CD14-positive monocyte (primary cell): ENCODE measurements at regions not wholly inside any gene's neighbourhood (a gene's known extent, or its start where the extent isn't known, plus 50 kb on each side); places are given as distances from the start of the nearest gene placed in this dataset.

ENCODE experiments used
- DNase-seq, 3 donors: peaks; one replicate each; pipeline ENCODE4 v3.0.0-alpha.2; 2011 to 2022
- H2AFZ ChIP-seq: 2 replicates; pipeline ENCODE4 v1.6.0; 2012; ENCODE audit warnings: mild to moderate bottlenecking, low read depth, low read length, inconsistent platforms; ENCODE audit not compliant: insufficient read depth, poor library complexity, severe bottlenecking
- H3K27ac ChIP-seq, 2 donors: 1 replicate in 1 of 2; 2 replicates in 1 of 2; pipeline ENCODE4 v1.5.1; 2012 to 2013; ENCODE audit warnings: low read length in 2 of 2, control low read depth in 1 of 2, inconsistent platforms in 1 of 2, low read depth in 1 of 2, mild to moderate bottlenecking in 1 of 2
- H3K27me3 ChIP-seq, 2 donors: one replicate each; pipeline versions ENCODE4 v1.6.0 to v1.6.1; 2011 to 2013; ENCODE audit warnings: low read length in 2 of 2; ENCODE audit not compliant: control insufficient read depth in 2 of 2, insufficient read depth in 2 of 2
- H3K36me3 ChIP-seq, 2 donors: replicated peaks in 1 of 2; 1 replicate in 1 of 2; 2 replicates in 1 of 2; pipeline versions ENCODE4 v1.5.1 to v1.6.1; 2012 to 2013; ENCODE audit warnings: low read length in 2 of 2, control low read depth in 1 of 2, inconsistent platforms in 1 of 2, mild to moderate bottlenecking in 1 of 2; ENCODE audit not compliant: insufficient read depth in 2 of 2, control insufficient read depth in 1 of 2
- H3K4me1 ChIP-seq, 2 donors: 1 replicate in 1 of 2; 2 replicates in 1 of 2; pipeline versions ENCODE4 v1.5.1 to v1.6.1; 2012 to 2013; ENCODE audit warnings: low read length in 2 of 2, control low read depth in 1 of 2, inconsistent platforms in 1 of 2, mild to moderate bottlenecking in 1 of 2, moderate library complexity in 1 of 2; ENCODE audit not compliant: insufficient read depth in 2 of 2, control insufficient read depth in 1 of 2
- H3K4me2 ChIP-seq: replicated peaks from 2 replicates; pipeline ENCODE3; 2012; ENCODE audit warnings: low read length, moderate library complexity, mild to moderate bottlenecking; ENCODE audit not compliant: poor library complexity, severe bottlenecking; ENCODE audit errors: extremely low read depth
- H3K4me3 ChIP-seq, 3 experiments: fragments of 200-600 bp in 1 of 3; sonication (generic) in 1 of 3; replicated peaks in 1 of 3; 1 replicate in 2 of 3; 2 replicates in 1 of 3; pipeline ENCODE4 v1.5.1; 2011 to 2013; ENCODE audit warnings: low read length in 3 of 3, mild to moderate bottlenecking in 3 of 3, control low read depth in 2 of 3, low read depth in 2 of 3, inconsistent platforms in 1 of 3, moderate library complexity in 1 of 3
- H3K79me2 ChIP-seq: 2 replicates; pipeline ENCODE4 v1.6.0; 2012; ENCODE audit warnings: mild to moderate bottlenecking, control low read depth, inconsistent platforms, low read length, moderate library complexity; ENCODE audit not compliant: insufficient read depth
- H3K9ac ChIP-seq: 2 replicates; pipeline ENCODE4 v1.6.0; 2017; ENCODE audit warnings: low read length, mild to moderate bottlenecking; ENCODE audit not compliant: insufficient read depth, poor library complexity, severe bottlenecking
- H3K9me3 ChIP-seq, 2 donors: replicated peaks in 1 of 2; 1 replicate in 1 of 2; 2 replicates in 1 of 2; pipeline versions ENCODE4 v1.5.1 to v1.6.1; 2012 to 2013; ENCODE audit warnings: low read length in 2 of 2, control low read depth in 1 of 2; ENCODE audit not compliant: control insufficient read depth in 1 of 2, insufficient read depth in 1 of 2
- H4K20me1 ChIP-seq: 2 replicates; pipeline ENCODE4 v1.6.0; 2012; ENCODE audit warnings: mild to moderate bottlenecking, low read length, control low read depth, moderate library complexity; ENCODE audit not compliant: insufficient read depth
- H3K27ac Mint-ChIP-seq, 7 donors: one replicate each; pipeline ENCODE4 v1.8.0; 2020; ENCODE audit warnings: mild to moderate bottlenecking in 7 of 7, mixed read lengths in 7 of 7, moderate library complexity in 6 of 7, inconsistent platforms in 2 of 7
- H3K27me3 Mint-ChIP-seq, 3 donors: one replicate each; pipeline ENCODE4 v1.8.0; 2021 to 2022; ENCODE audit warnings: low read depth in 3 of 3, mild to moderate bottlenecking in 3 of 3, mixed read lengths in 3 of 3, moderate library complexity in 3 of 3, inconsistent platforms in 1 of 3
- H3K36me3 Mint-ChIP-seq, 2 donors: one replicate each; pipeline ENCODE4 v1.8.0; 2020; ENCODE audit warnings: mixed read lengths in 2 of 2, inconsistent platforms in 1 of 2, mild to moderate bottlenecking in 1 of 2
- H3K4me1 Mint-ChIP-seq: one replicate; pipeline ENCODE4 v1.8.0; 2020; ENCODE audit warnings: mild to moderate bottlenecking, mixed read lengths
- H3K4me3 Mint-ChIP-seq, 2 donors: one replicate each; pipeline ENCODE4 v1.8.0; 2020; ENCODE audit warnings: mild to moderate bottlenecking in 2 of 2, mixed read lengths in 2 of 2, moderate library complexity in 1 of 2
- H3K9me3 Mint-ChIP-seq, 7 donors: one replicate each; pipeline ENCODE4 v1.8.0; 2020 to 2022; ENCODE audit warnings: mixed read lengths in 7 of 7, mild to moderate bottlenecking in 6 of 7, moderate library complexity in 6 of 7, inconsistent platforms in 2 of 7
- CTCF ChIP-seq: fragments of 200-600 bp; IDR thresholded peaks from one replicate; pipeline ENCODE4 v1.8.0; 2022; ENCODE audit warnings: antibody characterized with exemption, mild to moderate bottlenecking
- WGBS: methylation state at CpG from one replicate; pipeline ENCODE4 v1.1.5; 2013; ENCODE audit warnings: missing lambda C conversion rate; ENCODE audit not compliant: insufficient coverage; 5-methylcytosine and 5-hydroxymethylcytosine counted together
- intact Hi-C, 2 donors: fragments of 100-400 bp; cut with micrococcal nuclease; formaldehyde crosslinking; loops; one replicate each; pipeline versions ENCODE4 v1.15.0 to v1.15.1; 2023

- no peak overlapping the region for H3K9ac ChIP-seq
- intact Hi-C loops, result no loop called here
- no peak for TF ChIP-seq CTCF
- no peak overlapping the region for H3K4me3 ChIP-seq
- Mint-ChIP-seq H3K9me3 (peaks cover 0 to 6% (median 0%) of the 10 kb centered on the region in 7 donors), H3K27me3 (no peaks in the 10 kb centered on the region), H3K4me3 (no peak overlapping the region), H3K27ac (no peak overlapping the region), H3K36me3 (no peaks in the 10 kb centered on the region), H3K4me1 (no peaks in the 10 kb centered on the region)
- no peak overlapping the region for H3K27ac ChIP-seq
- H3K9me3 ChIP-seq, result no peaks in the 10 kb centered on the region
- H3K4me1 ChIP-seq, result no peaks in the 10 kb centered on the region
- no peaks in the 10 kb centered on the region for H3K79me2 ChIP-seq
- H3K4me2 ChIP-seq, result no peak overlapping the region
- no peak for DNase-seq
- 100% methylated on average over 1 of the region's 1 CpG for WGBS
- no peak overlapping the region for H2AFZ ChIP-seq
- H4K20me1 ChIP-seq, result no peaks in the 10 kb centered on the region
- no peaks in the 10 kb centered on the region for H3K36me3 ChIP-seq
- no peaks in the 10 kb centered on the region for H3K27me3 ChIP-seq
Observed at GRCh38 chr3:117809186-117810081, 1099.9 kb downstream of the TUSC7 start.

- H3K36me3 ChIP-seq, result no peaks in the 10 kb centered on the region
- H3K27me3 ChIP-seq, result no peaks in the 10 kb centered on the region
- Mint-ChIP-seq H3K9me3 (peaks cover 0 to 4% (median 0%) of the 10 kb centered on the region in 7 donors), H3K36me3 (no peaks in the 10 kb centered on the region), H3K27me3 (no peaks in the 10 kb centered on the region), H3K27ac (no peak overlapping the region), H3K4me1 (no peaks in the 10 kb centered on the region), H3K4me3 (no peak overlapping the region)
- H4K20me1 ChIP-seq, result no peaks in the 10 kb centered on the region
- intact Hi-C loops, result no loop called here
- H3K4me1 ChIP-seq, result no peaks in the 10 kb centered on the region
- no peak overlapping the region for H3K4me3 ChIP-seq
- no peak overlapping the region for H3K4me2 ChIP-seq
- H2AFZ ChIP-seq, result no peak overlapping the region
- no peak overlapping the region for H3K27ac ChIP-seq
- H3K9me3 ChIP-seq, result no peaks in the 10 kb centered on the region
- DNase-seq, result no peak
- H3K79me2 ChIP-seq, result no peaks in the 10 kb centered on the region
- 90% methylated on average over 2 of the region's 2 CpGs for WGBS
- TF ChIP-seq CTCF, result no peak
- no peak overlapping the region for H3K9ac ChIP-seq
Observed at GRCh38 chr3:117811786-117812185, 1102.2 kb downstream of the TUSC7 start.
